HG03196 (cell line): ENCODE measurements at regions not wholly inside any gene's neighbourhood (a gene's known extent, or its start where the extent isn't known, plus 50 kb on each side); places are given as distances from the start of the nearest gene placed in this dataset.
"Not testable (repeated sequence)": the region's sequence is repeated elsewhere in the genome, so short reads cannot be mapped to it uniquely, and the experiment has no call there.

Source experiments
- ATAC-seq: cut with Tn5 transposase; IDR thresholded peaks from one replicate; pipeline ENCODE4 v1.9.1; 2021; ENCODE audit not compliant: unreplicated experiment

DNA sequence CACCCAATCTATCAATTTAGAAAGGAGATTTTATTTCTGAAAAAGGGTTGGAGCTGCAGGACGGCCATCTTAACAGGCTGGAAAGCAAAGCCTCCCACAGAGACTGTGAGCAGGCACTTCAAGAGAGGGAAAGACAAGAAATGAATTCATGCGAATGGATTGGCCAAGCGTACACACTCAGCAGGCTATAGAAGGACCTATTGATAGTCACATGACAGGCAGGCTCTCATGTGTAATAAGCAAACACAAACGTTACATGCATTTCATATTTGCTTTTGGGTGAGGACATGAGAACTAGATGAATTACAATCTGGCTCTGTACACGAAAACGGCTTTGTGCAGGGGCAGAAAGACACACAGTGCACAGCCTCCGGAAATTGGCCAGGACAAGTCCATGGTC, 83.9 kb upstream of the GOLGA6L6 start:
- not testable (repeated sequence) for ATAC-seq

GRCh38 chr15:20624085-20624484, 82.5 kb upstream of the GOLGA6L6 start:
- not testable (repeated sequence) for ATAC-seq

GRCh38 chr15:20622117-20622516, 80.5 kb upstream of the GOLGA6L6 start:
- peak; percentile 64 for ATAC-seq

GRCh38 chr15:20614549-20614948, 72.9 kb upstream of the GOLGA6L6 start:
- not testable (repeated sequence) for ATAC-seq

DNA sequence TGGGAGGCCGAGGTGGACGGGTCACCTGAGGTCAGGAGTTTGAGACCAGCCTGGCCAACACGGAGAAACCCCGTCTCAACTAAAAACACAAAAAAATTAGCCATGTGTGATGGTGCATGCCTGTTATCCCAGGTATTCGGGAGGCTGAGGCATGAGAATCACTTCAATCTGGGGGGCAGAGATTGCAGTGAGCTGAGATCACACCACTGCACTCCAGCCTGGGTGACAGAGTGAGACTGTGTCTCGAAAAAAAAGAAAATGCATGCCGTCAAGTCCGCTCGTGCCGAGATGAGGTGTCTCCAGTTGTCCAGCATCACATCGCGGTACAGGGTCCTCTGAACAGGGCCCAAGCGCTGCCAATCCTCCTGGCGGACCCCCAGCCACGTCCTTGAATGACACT, 71.2 kb upstream of the GOLGA6L6 start:
- not testable (repeated sequence) for ATAC-seq

GRCh38 chr15:20612356-20612755, 70.8 kb upstream of the GOLGA6L6 start:
- not testable (repeated sequence) for ATAC-seq

- not testable (repeated sequence) for ATAC-seq
Measured at GRCh38 chr15:20611667-20612290, 70.2 kb upstream of the GOLGA6L6 start.

DNA sequence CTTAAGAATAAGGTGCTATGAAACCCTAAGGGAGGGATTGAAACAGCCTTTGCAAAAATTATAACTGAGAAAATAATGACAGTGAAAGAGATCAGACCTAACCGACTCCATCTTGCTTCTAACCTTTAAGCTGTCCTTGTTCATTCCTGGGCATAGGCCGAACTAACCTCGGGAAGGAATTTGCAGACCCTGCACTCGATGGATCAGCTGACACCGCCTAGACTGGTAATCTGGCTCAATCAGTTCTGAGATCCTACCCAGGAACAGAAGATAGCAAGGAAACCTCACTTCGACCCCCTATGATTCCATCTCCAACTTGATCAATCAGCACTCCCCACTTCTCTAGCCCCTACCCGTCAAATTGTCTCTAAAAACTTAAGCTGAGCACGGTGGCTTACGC, 66.6 kb upstream of the GOLGA6L6 start:
- ATAC-seq, result not testable (repeated sequence)

DNA sequence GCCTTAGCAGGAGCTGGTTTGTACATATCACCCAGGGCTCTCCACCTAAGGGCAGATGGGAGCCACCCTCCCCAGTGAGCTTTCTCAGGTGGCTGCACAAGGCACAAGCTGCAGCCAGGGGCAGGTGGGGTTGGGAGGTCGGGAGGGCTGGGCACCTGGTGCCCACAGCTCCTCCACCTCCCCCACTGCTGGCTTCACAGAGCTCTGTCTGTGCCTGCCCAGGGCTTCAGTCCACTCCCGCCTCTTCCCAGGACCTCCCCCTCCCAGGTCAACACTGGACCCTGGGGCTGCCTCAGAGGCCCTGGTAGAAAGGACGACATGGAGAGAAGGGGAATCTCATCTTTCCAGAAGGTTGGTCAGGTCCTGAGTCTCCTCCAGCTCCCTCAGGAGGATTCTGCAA, 55.6 kb upstream of the GOLGA6L6 start:
- ATAC-seq, result not testable (repeated sequence)

- not testable (repeated sequence) for ATAC-seq
Measured at GRCh38 chr15:20594219-20594618, 52.6 kb upstream of the GOLGA6L6 start.

GRCh38 chr15:20591936-20592335, 50.3 kb upstream of the GOLGA6L6 start:
- not testable (repeated sequence) for ATAC-seq
